ENCODE measurements at regions not wholly inside any gene's neighbourhood (a gene's known extent, or its start where the extent isn't known, plus 50 kb on each side); places are given as distances from the start of the nearest gene placed in this dataset.

DNA sequence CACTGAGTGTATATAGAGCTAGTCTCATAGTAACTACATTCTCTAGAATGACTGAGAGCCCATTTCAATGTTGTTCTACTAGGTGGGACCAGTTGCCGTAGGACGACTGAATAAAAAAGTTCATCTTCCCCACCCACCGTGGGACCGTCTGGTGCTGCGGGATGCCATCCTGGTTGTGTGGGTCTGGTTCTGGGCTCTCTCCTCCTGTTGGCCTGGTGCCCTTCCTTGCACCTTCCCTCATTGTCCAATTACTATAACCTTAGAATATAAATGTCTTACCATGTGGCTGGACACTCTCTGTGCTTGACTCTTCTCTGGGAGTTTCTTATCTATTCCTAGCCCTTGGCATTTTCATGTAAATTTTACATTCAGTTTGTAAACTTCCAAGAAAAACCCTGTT is 344.4 kb downstream of the TCERG1L start:
- Histone ChIP-seq H4K20me1 (ENCODE audit: insufficient read depth) (no peaks in the 10 kb centered on the region), H3K27ac (no peak overlapping the region), H3K27me3 (ENCODE audit: insufficient read depth, low read depth) (no peaks in the 10 kb centered on the region; the same call in 1 of the 2 replicates), H2AFZ (ENCODE audit: low read depth) (no peak overlapping the region), H3K79me2 (ENCODE audit: insufficient read depth, low read depth) (no peaks in the 10 kb centered on the region), H3K4me2 (no peak overlapping the region), H3K4me1 (ENCODE audit: low read depth, poor library complexity, severe bottlenecking) (no peaks in the 10 kb centered on the region), H3K9ac (no peak overlapping the region), H3K4me3 (IDR thresholded peaks at IDR 0.05; ENCODE audit: insufficient read depth, low read depth, low read length) (no peak overlapping the region), H3K36me3 (ENCODE audit: insufficient read depth) (no peaks in the 10 kb centered on the region)
- no peak for TF ChIP-seq CTCF (conservative IDR thresholded peaks at IDR 0.05; ENCODE audit: low read depth, low read length)

DNA sequence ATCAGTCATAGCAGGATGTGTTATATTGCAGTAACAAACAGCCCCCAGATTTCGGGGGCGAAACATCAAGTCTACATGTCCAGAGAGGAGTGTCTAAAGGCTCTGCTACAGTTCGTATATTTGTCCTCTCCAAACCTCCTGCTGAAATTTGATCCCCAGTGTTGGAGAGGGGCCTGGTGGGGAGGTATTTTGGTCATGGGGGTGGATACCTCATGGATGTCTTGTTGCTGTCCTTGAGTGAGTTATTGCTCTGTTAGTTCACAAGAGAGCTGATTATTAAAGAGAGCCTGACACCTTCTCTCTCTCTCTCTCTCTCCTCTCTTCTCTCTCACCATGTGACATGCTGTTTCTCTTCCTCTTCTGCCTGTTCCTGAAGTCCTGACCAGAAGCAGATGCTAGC is 343.7 kb downstream of the TCERG1L start:
- no peak overlapping the region for H3K27ac ChIP-seq
- H3K4me1 ChIP-seq (ENCODE audit: low read depth, poor library complexity, severe bottlenecking) = no peaks in the 10 kb centered on the region
- no peaks in the 10 kb centered on the region for H3K79me2 ChIP-seq (ENCODE audit: insufficient read depth, low read depth)
- no peak overlapping the region for H3K9ac ChIP-seq
- H3K36me3 ChIP-seq (ENCODE audit: insufficient read depth) = no peaks in the 10 kb centered on the region
- H3K27me3 ChIP-seq (ENCODE audit: insufficient read depth, low read depth) = no peaks in the 10 kb centered on the region; the same call in 1 of the 2 replicates
- H4K20me1 ChIP-seq (ENCODE audit: insufficient read depth) = no peaks in the 10 kb centered on the region
- H3K4me3 ChIP-seq (IDR thresholded peaks at IDR 0.05; ENCODE audit: insufficient read depth, low read depth, low read length) = no peak overlapping the region
- no peak overlapping the region for H2AFZ ChIP-seq (ENCODE audit: low read depth)
- H3K4me2 ChIP-seq = no peak overlapping the region
- TF ChIP-seq CTCF (conservative IDR thresholded peaks at IDR 0.05; ENCODE audit: low read depth, low read length) = no peak

DNA sequence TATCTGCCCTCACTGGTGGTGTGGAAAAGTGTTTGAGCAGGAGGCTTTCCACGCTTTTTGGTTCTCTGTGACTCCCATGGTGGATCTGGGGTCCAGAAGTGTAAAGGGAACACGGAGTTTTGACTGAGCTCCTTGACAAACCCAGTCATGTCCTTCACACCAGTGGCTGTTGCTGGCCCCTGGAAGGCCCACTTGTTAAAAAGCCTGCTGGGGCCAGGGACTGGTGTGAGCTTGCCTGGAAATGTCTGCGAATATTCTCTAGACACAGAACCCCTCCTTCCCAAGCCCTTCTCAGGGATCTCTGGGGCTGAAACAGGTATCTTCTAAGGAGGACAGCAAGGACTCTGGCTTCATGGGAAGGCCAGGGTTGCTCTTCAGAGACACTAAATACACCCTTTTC is 343.0 kb downstream of the TCERG1L start:
- Histone ChIP-seq H3K9ac (no peak overlapping the region), H3K36me3 (ENCODE audit: insufficient read depth) (no peaks in the 10 kb centered on the region), H3K4me3 (IDR thresholded peaks at IDR 0.05; ENCODE audit: insufficient read depth, low read depth, low read length) (no peak overlapping the region), H3K4me1 (ENCODE audit: low read depth, poor library complexity, severe bottlenecking) (no peaks in the 10 kb centered on the region), H3K4me2 (no peak overlapping the region), H3K27ac (no peak overlapping the region), H3K27me3 (ENCODE audit: insufficient read depth, low read depth) (no peaks in the 10 kb centered on the region; the same call in 1 of the 2 replicates), H3K79me2 (ENCODE audit: insufficient read depth, low read depth) (no peaks in the 10 kb centered on the region), H4K20me1 (ENCODE audit: insufficient read depth) (no peaks in the 10 kb centered on the region), H2AFZ (ENCODE audit: low read depth) (no peak overlapping the region)
- no peak for TF ChIP-seq CTCF (conservative IDR thresholded peaks at IDR 0.05; ENCODE audit: low read depth, low read length)

DNA sequence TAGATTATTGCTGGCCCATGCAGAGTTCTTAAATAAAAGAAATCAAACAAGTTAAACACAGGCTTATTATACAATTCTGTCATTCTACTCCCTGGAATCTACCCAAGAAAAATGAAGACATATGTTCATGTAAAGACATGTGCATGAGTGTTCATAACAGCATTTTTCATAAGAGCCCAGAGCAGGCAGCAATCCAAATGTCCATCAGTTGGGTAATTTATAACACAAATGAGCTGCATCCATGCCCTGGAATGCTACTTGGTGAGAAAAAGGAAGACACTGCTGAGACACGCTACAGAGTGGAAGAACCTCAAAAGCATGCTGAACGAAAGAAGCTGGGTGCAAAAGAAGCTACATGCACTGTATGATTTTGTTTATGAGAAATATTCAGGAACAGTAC is 342.6 kb downstream of the TCERG1L start:
- no peak overlapping the region for H3K27ac ChIP-seq
- no peaks in the 10 kb centered on the region for H3K4me1 ChIP-seq (ENCODE audit: low read depth, poor library complexity, severe bottlenecking)
- H3K36me3 ChIP-seq (ENCODE audit: insufficient read depth) = no peaks in the 10 kb centered on the region
- no peak overlapping the region for H3K4me3 ChIP-seq (IDR thresholded peaks at IDR 0.05; ENCODE audit: insufficient read depth, low read depth, low read length)
- no peak overlapping the region for H3K9ac ChIP-seq
- no peak for TF ChIP-seq CTCF (conservative IDR thresholded peaks at IDR 0.05; ENCODE audit: low read depth, low read length)
- no peak overlapping the region for H3K4me2 ChIP-seq
- H2AFZ ChIP-seq (ENCODE audit: low read depth) = no peak overlapping the region
- no peaks in the 10 kb centered on the region for H4K20me1 ChIP-seq (ENCODE audit: insufficient read depth)
- H3K27me3 ChIP-seq (ENCODE audit: insufficient read depth, low read depth) = no peaks in the 10 kb centered on the region; the same call in 1 of the 2 replicates
- H3K79me2 ChIP-seq (ENCODE audit: insufficient read depth, low read depth) = no peaks in the 10 kb centered on the region

Measured in KMS-11 (cell line).